Right hindlimb (tissue), 1 donor: ENCODE measurements at regions not wholly inside any gene's neighbourhood (a gene's known extent, or its start where the extent isn't known, plus 50 kb on each side); places are given as distances from the start of the nearest gene placed in this dataset.
A peak's percentile ranks its signal among the peaks of the same experiment; 100 is the strongest.

Experiments
- DNase-seq: peaks from one replicate; pipeline ENCODE4 v3.0.0-alpha.2; 2018

GRCh38 chr5:56585999-56586691 is 229.2 kb upstream of the MAP3K1 start:
- peak; percentile 75 for DNase-seq

DNA sequence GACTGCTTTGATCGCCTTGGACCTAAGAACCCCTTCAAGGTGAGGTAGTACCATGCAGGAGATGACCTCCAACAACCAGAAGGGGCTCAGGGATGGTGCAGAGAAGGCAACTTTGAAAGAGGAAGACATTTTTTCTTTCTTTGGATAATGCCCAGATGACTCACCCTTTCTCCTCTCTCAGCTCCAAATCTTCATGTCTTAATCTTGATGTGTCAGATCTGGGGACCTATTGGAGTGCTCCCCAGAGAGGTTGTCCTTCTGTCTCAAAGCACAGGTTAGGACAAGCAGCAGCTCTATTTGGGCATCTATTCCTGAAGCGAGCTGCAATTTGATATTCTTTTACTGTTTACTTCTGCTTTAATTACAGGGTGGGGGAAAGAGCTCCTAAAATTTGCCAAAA is 229.9 kb upstream of the MAP3K1 start:
- DNase-seq = no peak

- no peak for DNase-seq
These were observed 233.9 kb upstream of the MAP3K1 start for GRCh38 chr5:56581426-56581825.

DNA sequence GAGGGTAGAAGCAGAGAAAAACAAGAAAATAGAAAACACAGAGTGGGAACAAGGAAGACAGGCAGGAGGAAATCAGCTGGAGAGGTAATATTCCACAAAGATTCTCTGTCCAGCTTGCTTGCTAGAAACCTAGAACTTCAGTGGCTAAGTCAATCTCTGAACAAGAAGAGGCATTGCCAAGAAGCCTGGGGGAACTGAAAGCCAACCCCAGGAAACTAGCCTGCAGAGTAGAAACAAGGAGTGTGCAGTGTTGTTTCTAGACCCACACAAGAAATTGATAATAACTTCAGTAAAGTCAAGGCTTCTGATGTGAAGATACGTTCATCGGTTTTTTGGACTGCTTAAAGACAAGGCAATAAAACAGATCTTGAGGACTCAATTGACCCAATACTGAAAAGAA is 234.5 kb upstream of the MAP3K1 start:
- no peak for DNase-seq

DNA sequence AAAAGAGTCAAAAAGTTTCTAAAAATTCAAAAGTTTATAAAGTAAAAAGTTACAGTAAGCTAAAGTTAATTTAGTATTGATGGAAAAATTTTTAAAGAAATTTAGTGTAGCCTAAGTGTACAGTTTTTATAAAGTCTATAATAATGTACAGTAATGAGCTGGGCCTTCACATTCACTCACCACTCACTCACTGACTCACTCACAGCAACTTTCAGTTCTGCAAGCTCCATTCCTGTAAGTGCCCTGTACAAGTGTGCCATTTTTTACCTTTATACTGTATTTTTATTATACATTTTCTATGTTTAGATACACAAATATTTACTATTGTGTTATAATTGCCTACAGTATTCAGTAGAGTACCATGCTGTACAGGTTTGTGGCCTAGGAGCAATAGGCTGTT is 239.5 kb upstream of the MAP3K1 start:
- no peak for DNase-seq

DNA sequence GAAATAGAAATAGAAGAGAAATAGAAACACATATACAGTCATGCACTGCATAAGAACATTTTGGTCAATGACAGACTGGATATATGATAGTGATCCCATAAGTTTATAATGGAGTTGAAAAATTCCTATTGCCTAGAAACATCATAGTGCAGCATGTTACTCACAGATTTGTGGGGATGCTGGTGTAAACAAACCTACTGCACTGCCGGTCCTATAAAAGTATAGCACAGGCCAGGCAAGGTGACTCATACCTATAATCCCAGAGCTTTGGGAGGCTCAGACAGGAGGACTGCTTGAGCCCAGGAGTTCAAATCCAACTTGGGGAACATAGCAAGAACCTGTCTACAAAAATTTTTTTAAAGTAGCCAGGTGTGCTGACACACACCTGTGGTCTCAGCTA is 240.6 kb upstream of the MAP3K1 start:
- no peak for DNase-seq

DNA sequence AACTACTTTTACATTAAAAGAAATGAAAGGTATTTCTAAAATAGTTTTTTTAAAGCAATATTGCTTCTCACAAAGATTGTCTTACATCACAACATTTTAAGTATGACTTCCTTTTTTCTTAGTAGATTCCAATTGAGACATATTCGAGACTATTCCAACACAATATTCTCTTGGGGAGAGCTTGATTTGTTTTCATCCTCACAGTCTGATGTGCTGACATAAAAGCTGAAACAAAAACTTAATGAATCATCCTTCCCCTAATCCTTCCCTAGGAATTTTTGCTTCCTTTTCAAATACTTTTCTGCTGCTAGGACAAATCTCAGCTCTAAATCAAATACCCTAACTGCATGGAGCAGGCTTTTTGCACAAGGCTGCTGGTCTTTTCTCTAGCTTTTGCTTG is 245.8 kb upstream of the MAP3K1 start:
- DNase-seq = no peak

DNA sequence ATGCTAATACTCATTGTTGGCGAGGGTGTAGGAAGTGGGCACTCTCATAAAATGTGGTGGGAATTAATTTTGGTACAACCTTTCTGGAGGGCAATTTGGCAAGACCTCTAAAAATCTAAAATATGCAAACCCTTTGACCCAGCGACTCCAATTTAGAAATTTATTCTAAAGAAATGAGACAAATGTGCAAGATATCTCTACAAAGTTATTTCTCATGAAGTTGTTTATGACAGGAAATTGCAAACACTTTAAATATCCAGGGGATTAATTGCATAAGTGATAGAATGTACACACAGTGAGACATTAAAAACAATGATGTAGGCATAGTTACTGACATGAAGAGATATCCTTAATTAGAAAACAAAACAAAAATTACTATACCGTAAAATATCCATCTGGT is 246.3 kb upstream of the MAP3K1 start:
- DNase-seq = no peak

- DNase-seq = no peak
These were observed 248.1 kb upstream of the MAP3K1 start for GRCh38 chr5:56567278-56567677.

GRCh38 chr5:56566374-56567249 is 248.7 kb upstream of the MAP3K1 start:
- no peak for DNase-seq

- DNase-seq = peak; percentile 20
These were observed 249.7 kb upstream of the MAP3K1 start for GRCh38 chr5:56565644-56566043.

GRCh38 chr5:56565283-56565615 is 250.1 kb upstream of the MAP3K1 start:
- no peak for DNase-seq

GRCh38 chr5:56564541-56565282 is 250.6 kb upstream of the MAP3K1 start:
- DNase-seq = peak; percentile 26

GRCh38 chr5:56561455-56561854 is 253.9 kb upstream of the MAP3K1 start:
- no peak for DNase-seq

GRCh38 chr5:56558131-56558745 is 257.1 kb upstream of the MAP3K1 start:
- no peak for DNase-seq

GRCh38 chr5:56557198-56557597 is 258.2 kb upstream of the MAP3K1 start:
- DNase-seq = no peak

GRCh38 chr5:56552612-56553268 is 262.6 kb upstream of the MAP3K1 start:
- DNase-seq = no peak

DNA sequence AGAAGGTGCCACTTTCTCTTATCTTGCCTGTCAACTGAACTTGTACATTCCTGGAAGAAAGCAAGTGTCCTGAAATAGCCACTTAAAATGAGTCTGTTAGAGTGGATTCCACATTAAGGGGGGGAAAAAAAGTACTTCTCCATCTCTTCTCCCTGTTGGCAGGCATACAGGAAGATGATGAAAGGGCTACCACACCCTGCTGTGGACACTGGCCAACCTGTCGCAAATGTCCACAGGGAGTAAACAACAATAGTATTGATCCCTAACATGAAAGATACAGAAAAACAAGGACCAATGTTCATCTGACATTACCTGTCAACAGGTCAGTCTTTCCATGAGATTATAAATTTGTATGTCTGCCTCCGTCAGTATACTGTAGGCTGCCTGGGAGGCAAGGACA is 265.1 kb upstream of the MAP3K1 start:
- DNase-seq = no peak

DNA sequence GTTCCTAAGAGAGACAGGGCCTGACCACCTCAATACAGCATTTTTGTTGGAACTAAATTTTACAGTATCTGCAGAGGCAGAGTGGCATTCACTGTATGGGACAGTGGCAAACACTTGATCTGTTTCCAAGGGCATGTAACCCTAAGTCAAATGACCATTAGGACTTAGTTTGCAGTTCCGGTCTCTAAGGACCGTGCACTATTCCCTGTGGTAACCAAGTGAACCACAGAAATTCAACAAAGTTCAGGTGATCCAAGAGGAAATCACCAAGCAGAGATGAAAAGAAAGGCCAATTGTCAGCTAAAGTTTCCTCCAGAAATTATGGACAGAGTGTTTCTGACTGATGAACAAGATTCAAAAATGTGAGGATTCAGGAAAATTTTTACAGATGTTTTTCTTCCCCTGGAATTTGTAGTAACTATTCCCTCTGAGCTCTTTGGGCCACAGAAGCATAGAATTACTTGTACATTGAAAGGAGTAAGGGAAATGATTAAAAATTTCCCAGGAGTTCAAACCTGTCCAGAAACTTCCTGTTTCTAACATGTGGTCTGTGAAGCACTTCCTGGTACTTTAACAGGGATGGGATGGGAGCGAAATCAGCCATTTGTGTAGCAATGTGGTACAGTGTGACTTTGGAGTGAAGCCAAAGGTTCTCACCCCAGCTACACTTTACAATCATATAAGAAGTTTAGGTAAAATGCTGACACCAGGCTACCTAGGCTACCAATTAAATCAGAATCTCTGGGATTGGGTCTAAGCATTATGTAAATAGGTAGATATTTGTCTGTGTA is 266.1 kb upstream of the MAP3K1 start:
- DNase-seq = no peak

GRCh38 chr5:56545016-56545415 is 270.3 kb upstream of the MAP3K1 start:
- no peak for DNase-seq

- no peak for DNase-seq
These were observed 271.6 kb upstream of the MAP3K1 start for GRCh38 chr5:56543441-56544388.
